IMR-90 (cell line): ENCODE measurements at regions not wholly inside any gene's neighbourhood (a gene's known extent, or its start where the extent isn't known, plus 50 kb on each side); places are given as distances from the start of the nearest gene placed in this dataset.

Source experiments
- ATAC-seq: fragments of 200-7000 bp; cut with Tn5 transposase; 2 replicates; pipeline ENCODE4 v1.9.1; 2020; ENCODE audit warnings: low read depth, mild to moderate bottlenecking, moderate library complexity
- BruUV-seq: library from RNA; stranded (reverse); fragments of 400-500 nt; replicated peaks from 2 replicates; lab custom pipeline; 2021; lab: Mats Ljungman, UMichigan
- CTCF ChIA-PET: fragments of 300-600 bp; formaldehyde crosslinking; extraction: SDS; loops from one replicate; lab custom pipeline; 2021; ENCODE audit warnings: antibody characterized with exemption; lab: Yijun Ruan, JAX
- POLR2A ChIA-PET: fragments of 300-600 bp; sonication (Branson Sonifier 250); formaldehyde crosslinking; loops from one replicate; lab custom pipeline; 2022; ENCODE audit warnings: antibody characterized with exemption; ENCODE audit not compliant: unreplicated experiment; lab: Charles Lee
- DNase-seq: peaks from one replicate; pipeline ENCODE4 v3.0.0; 2013
- H2AFZ ChIP-seq: replicated peaks from 2 replicates; pipeline ENCODE3; 2013; ENCODE audit warnings: low read length, mild to moderate bottlenecking; ENCODE audit not compliant: poor library complexity
- H2AK5ac ChIP-seq: 2 replicates; pipeline ENCODE4 v1.6.1; 2013; ENCODE audit warnings: low read depth, low read length, inconsistent platforms
- H2AK9ac ChIP-seq: replicated peaks from 2 replicates; pipeline ENCODE3; 2013; ENCODE audit warnings: mild to moderate bottlenecking, low read depth, low read length, moderate library complexity; ENCODE audit not compliant: poor library complexity
- H2BK120ac ChIP-seq: 2 replicates; pipeline ENCODE4 v1.6.1; 2013; ENCODE audit warnings: low read depth, low read length, inconsistent platforms
- H2BK15ac ChIP-seq: 3 replicates; pipeline ENCODE4 v1.6.1; 2013; ENCODE audit warnings: low read depth, low read length, inconsistent platforms
- H2BK20ac ChIP-seq: 2 replicates; pipeline ENCODE4 v1.6.1; 2013; ENCODE audit warnings: low read depth, mild to moderate bottlenecking, inconsistent platforms, low read length, moderate library complexity
- H2BK5ac ChIP-seq: 2 replicates; pipeline ENCODE4 v1.6.1; 2013; ENCODE audit warnings: mild to moderate bottlenecking, low read depth, low read length, inconsistent platforms; ENCODE audit not compliant: poor library complexity, severe bottlenecking
- H3K14ac ChIP-seq: replicated peaks from 2 replicates; pipeline ENCODE4 v1.6.1; 2013; ENCODE audit warnings: low read depth, low read length, inconsistent platforms
- H3K18ac ChIP-seq: 2 replicates; pipeline ENCODE4 v1.6.1; 2013; ENCODE audit warnings: low read depth, low read length, control low read depth
- H3K23ac ChIP-seq: 2 replicates; pipeline ENCODE4 v1.6.1; 2013; ENCODE audit warnings: low read depth, low read length, inconsistent platforms
- H3K27ac ChIP-seq: 2 replicates; pipeline ENCODE4 v1.5.1; 2013; ENCODE audit warnings: mild to moderate bottlenecking, control low read depth, low read length; ENCODE audit not compliant: insufficient read depth
- H3K27me3 ChIP-seq: 2 replicates; pipeline ENCODE4 v1.6.1; 2013; ENCODE audit warnings: low read length; ENCODE audit not compliant: control insufficient read depth, insufficient read depth
- H3K36me3 ChIP-seq: 2 replicates; pipeline ENCODE4 v1.6.1; 2013; ENCODE audit warnings: low read length, mixed read lengths; ENCODE audit not compliant: control insufficient read depth, insufficient read depth
- H3K4ac ChIP-seq: 2 replicates; pipeline ENCODE4 v1.6.1; 2013; ENCODE audit warnings: low read depth, low read length, inconsistent platforms
- H3K4me1 ChIP-seq: 2 replicates; pipeline ENCODE4 v1.6.1; 2013; ENCODE audit warnings: low read length, mixed read lengths; ENCODE audit not compliant: control insufficient read depth, insufficient read depth
- H3K4me2 ChIP-seq: 2 replicates; pipeline ENCODE4 v1.6.1; 2013; ENCODE audit warnings: low read depth, mild to moderate bottlenecking, control low read depth, low read length, moderate library complexity
- H3K4me3 ChIP-seq: 2 replicates; pipeline ENCODE4 v1.5.1; 2013; ENCODE audit warnings: low read depth, mild to moderate bottlenecking, control low read depth, low read length, moderate library complexity; ENCODE audit not compliant: insufficient read depth
- H3K56ac ChIP-seq: 2 replicates; pipeline ENCODE4 v1.6.1; 2013; ENCODE audit warnings: low read length, inconsistent platforms; ENCODE audit not compliant: insufficient read depth; ENCODE audit errors: extremely low read depth
- H3K79me1 ChIP-seq, 2 experiments: 2 replicates each; pipeline ENCODE4 v1.6.1; 2013; ENCODE audit warnings: low read length in 2 of 2, inconsistent platforms in 1 of 2, low read depth in 1 of 2
- H3K9ac ChIP-seq: 2 replicates; pipeline ENCODE4 v1.6.1; 2013; ENCODE audit warnings: low read depth, low read length, control low read depth
- H3K9me1 ChIP-seq: 2 replicates; pipeline ENCODE4 v1.6.1; 2013; ENCODE audit warnings: low read length, inconsistent platforms; ENCODE audit not compliant: insufficient read depth
- H3K9me3 ChIP-seq: 2 replicates; pipeline ENCODE4 v1.6.1; 2013; ENCODE audit warnings: low read length; ENCODE audit not compliant: control insufficient read depth, insufficient read depth
- H4K20me1 ChIP-seq: 2 replicates; pipeline ENCODE4 v1.6.1; 2013; ENCODE audit warnings: low read length, inconsistent platforms; ENCODE audit not compliant: insufficient read depth
- H4K5ac ChIP-seq: 2 replicates; pipeline ENCODE4 v1.6.1; 2013; ENCODE audit warnings: mild to moderate bottlenecking, low read depth, low read length, control low read depth
- H4K8ac ChIP-seq, 2 experiments: 2 replicates each; pipeline ENCODE4 v1.6.1; 2013; ENCODE audit warnings: low read depth in 2 of 2, low read length in 2 of 2, control low read depth in 1 of 2, inconsistent platforms in 1 of 2
- H4K91ac ChIP-seq: 2 replicates; pipeline ENCODE4 v1.6.1; 2013; ENCODE audit warnings: low read depth, low read length, inconsistent platforms; ENCODE audit not compliant: insufficient read depth
- CEBPB ChIP-seq: IDR thresholded peaks from 2 replicates; pipeline ENCODE4 v1.6.1; 2012; ENCODE audit warnings: low read depth, low read length, improper control_type of control experiment
- RCOR1 ChIP-seq: IDR thresholded peaks from 2 replicates; pipeline ENCODE4 v1.6.1; 2012; ENCODE audit warnings: mild to moderate bottlenecking, low read length, improper control_type of control experiment; ENCODE audit not compliant: insufficient replicate concordance
- WGBS, 2 experiments: methylation state at CpG; one replicate each; pipeline versions ENCODE4 v1.1.5 to v1.1.7; 2013; ENCODE audit warnings: missing lambda C conversion rate in 2 of 2; ENCODE audit not compliant: insufficient read length in 1 of 2; ENCODE audit errors: extremely low coverage in 2 of 2; 5-methylcytosine and 5-hydroxymethylcytosine counted together
- dilution Hi-C: fragments of 300-500 bp; cut with HindIII; formaldehyde crosslinking; loops from one replicate; pipeline ENCODE4 v1.14.3; 2018; ENCODE audit warnings: low sequenced_read_pairs; ENCODE audit not compliant: unreplicated experiment
- in situ Hi-C: fragments of 300-500 bp; cut with MboI; formaldehyde crosslinking; loops from 3 replicates; pipeline ENCODE4 v1.14.3; 2019; ENCODE audit warnings: low sequenced_read_pairs, inconsistent platforms, mixed read lengths
- intact Hi-C: fragments of 100-400 bp; cut with micrococcal nuclease; formaldehyde crosslinking; loops from 2 replicates; pipeline ENCODE4 v1.10.0; 2022

DNA sequence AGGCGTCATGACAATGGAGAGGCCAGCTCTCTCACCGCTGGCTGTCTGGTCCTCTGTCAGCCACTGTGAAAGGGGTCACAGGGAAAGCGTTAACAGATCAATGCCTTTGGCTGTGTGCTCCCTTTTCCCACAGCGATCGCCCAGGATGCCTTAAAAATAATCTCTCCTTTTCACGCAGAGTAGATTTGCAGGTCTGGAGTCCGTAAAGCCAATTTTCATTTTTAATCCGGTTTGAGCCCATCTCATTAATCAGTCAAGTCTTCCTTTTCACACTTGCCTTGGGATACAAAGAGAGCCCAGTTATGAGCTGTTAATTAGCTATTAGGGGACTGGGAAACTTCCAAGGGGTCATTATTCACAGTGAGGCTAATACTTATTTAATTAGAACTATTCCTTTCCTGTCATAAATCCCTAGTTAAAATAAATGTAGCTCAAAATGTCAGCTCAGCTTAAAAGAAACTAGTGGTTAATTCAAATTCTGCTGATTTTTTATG lies 104.3 kb upstream of the RASGRP1 start:
- dilution Hi-C loops: no loop called here
- ChIA-PET POLR2A (no interaction called here), CTCF (no interaction called here)

More for the DNA sequence above, 104.3 kb upstream of the RASGRP1 start:
- no peak overlapping the region for H3K27ac ChIP-seq
- no peaks in the 10 kb centered on the region for H3K79me1 ChIP-seq
- no peak overlapping the region for H3K23ac ChIP-seq
- intact Hi-C loops (loop anchor here (5.0 kb wide), 1 partner anchor 82 kb away; no protein-coding TSS in a partner anchor), in situ Hi-C loops (loop anchor here (10.0 to 25.0 kb wide), 2 partner anchors 482 to 674 kb away; no protein-coding TSS in a partner anchor)
- no peak overlapping the region for H3K4me3 ChIP-seq
- ATAC-seq: no peak
- H3K9ac ChIP-seq: no peak overlapping the region
- H2AK9ac ChIP-seq: no peak overlapping the region
- H3K4ac ChIP-seq: no peak overlapping the region
- H2BK15ac ChIP-seq: no peak overlapping the region
- H3K36me3 ChIP-seq: no peaks in the 10 kb centered on the region
- H3K9me1 ChIP-seq: no peaks in the 10 kb centered on the region
- no peak overlapping the region for H3K4me2 ChIP-seq
- no peaks in the 10 kb centered on the region for H4K20me1 ChIP-seq
- H4K8ac ChIP-seq: no peak overlapping the region
- no peak overlapping the region for H2BK120ac ChIP-seq
- H2BK20ac ChIP-seq: no peak overlapping the region
- H2BK5ac ChIP-seq: no peak overlapping the region
- WGBS, 2 experiments: no CpG with 5 or more reads among the region's 8 CpGs
- no peak overlapping the region for H3K14ac ChIP-seq
- peaks cover 53% of the 10 kb centered on the region for H3K27me3 ChIP-seq
- no peak for DNase-seq
- no peak overlapping the region for H3K56ac ChIP-seq
- TF ChIP-seq RCOR1 (no peak), CEBPB (no peak)
- H3K18ac ChIP-seq: no peak overlapping the region
- no peaks in the 10 kb centered on the region for H3K9me3 ChIP-seq
- BruUV-seq: no TSS peak
- H2AFZ ChIP-seq: no peak overlapping the region
- H2AK5ac ChIP-seq: no peak overlapping the region
- H4K91ac ChIP-seq: no peak overlapping the region
- no peaks in the 10 kb centered on the region for H3K4me1 ChIP-seq
- H4K5ac ChIP-seq: no peak overlapping the region
